Mammary epithelial cell (primary cell): ENCODE measurements at regions not wholly inside any gene's neighbourhood (a gene's known extent, or its start where the extent isn't known, plus 50 kb on each side); places are given as distances from the start of the nearest gene placed in this dataset.

ENCODE experiments used
- EZH2 ChIP-seq: IDR thresholded peaks from 2 replicates; pipeline ENCODE4 v1.6.1; 2012; ENCODE audit warnings: low read length, inconsistent platforms, borderline replicate concordance
- TF ChIP-seq, protein P1 (sequence below), 2 donors: IDR thresholded peaks in 1 of 2; conservative IDR thresholded peaks in 1 of 2; 2 replicates each; pipeline ENCODE4 v1.5.1; 2011 to 2012; ENCODE audit warnings: inconsistent platforms in 2 of 2, low read length in 2 of 2, mild to moderate bottlenecking in 2 of 2, control low read depth in 1 of 2, low read depth in 1 of 2; ENCODE audit not compliant: insufficient read depth in 1 of 2; ENCODE audit errors: extremely low read depth in 1 of 2

DNA sequence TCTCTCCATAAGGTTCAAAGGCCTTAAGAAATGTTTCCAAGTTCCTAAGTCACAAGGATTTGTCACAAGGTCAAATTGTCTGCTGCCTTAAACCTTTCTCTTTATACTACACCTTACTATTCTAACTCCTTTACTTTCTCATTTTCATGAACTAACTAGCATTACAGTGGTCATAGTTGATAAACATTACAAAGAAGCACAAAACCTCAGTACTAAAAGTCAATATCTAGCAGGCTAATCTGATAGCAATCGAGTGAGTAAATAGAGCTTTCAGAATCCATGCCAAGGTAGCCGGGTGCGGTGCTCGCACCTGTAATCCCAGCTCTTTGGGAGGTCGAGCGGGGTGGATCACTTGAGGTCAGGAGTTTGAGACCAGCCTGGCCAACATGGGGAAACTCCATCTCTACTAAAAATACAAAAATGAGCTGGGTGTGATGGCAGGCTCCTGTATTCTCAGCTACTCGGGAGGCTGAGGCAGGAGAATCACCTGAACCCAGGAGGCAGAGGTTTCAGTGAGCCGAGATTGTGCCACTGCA is 510.0 kb downstream of the GBA3 start:
- TF ChIP-seq, protein P1, sequence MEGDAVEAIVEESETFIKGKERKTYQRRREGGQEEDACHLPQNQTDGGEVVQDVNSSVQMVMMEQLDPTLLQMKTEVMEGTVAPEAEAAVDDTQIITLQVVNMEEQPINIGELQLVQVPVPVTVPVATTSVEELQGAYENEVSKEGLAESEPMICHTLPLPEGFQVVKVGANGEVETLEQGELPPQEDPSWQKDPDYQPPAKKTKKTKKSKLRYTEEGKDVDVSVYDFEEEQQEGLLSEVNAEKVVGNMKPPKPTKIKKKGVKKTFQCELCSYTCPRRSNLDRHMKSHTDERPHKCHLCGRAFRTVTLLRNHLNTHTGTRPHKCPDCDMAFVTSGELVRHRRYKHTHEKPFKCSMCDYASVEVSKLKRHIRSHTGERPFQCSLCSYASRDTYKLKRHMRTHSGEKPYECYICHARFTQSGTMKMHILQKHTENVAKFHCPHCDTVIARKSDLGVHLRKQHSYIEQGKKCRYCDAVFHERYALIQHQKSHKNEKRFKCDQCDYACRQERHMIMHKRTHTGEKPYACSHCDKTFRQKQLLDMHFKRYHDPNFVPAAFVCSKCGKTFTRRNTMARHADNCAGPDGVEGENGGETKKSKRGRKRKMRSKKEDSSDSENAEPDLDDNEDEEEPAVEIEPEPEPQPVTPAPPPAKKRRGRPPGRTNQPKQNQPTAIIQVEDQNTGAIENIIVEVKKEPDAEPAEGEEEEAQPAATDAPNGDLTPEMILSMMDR (conservative IDR thresholded peaks at IDR 0.05 in 1 of 2, IDR thresholded peaks at IDR 0.05 in 1 of 2; ENCODE audit: extremely low read depth in 1 of 2, insufficient read depth in 1 of 2, low read depth in 1 of 2, low read length in 2 of 2), result no peak
- TF ChIP-seq EZH2, result no peak
